SK-N-SH (cell line): ENCODE measurements at regions not wholly inside any gene's neighbourhood (a gene's known extent, or its start where the extent isn't known, plus 50 kb on each side); places are given as distances from the start of the nearest gene placed in this dataset.

ENCODE experiments used
- CTCF ChIP-seq: fragments of 200-600 bp; sonication (generic); IDR thresholded peaks from 2 replicates; pipeline ENCODE4 v1.6.1; 2017; ENCODE audit warnings: antibody characterized with exemption, mild to moderate bottlenecking, moderate library complexity
- EZH2phosphoT487 ChIP-seq: fragments of 200-600 bp; sonication (generic); IDR thresholded peaks from 2 replicates; pipeline ENCODE4 v1.6.1; 2017; ENCODE audit warnings: low read depth, mixed run types, mild to moderate bottlenecking, antibody characterized with exemption, moderate library complexity, borderline replicate concordance
- GATA2 ChIP-seq: sonication (generic); formaldehyde crosslinking; IDR thresholded peaks from 2 replicates; pipeline ENCODE4 v1.5.0; 2020; ENCODE audit warnings: mild to moderate bottlenecking, missing genetic modification reagents
- IRF3 ChIP-seq: fragments of 150-350 bp; IDR thresholded peaks from 2 replicates; pipeline ENCODE4 v1.6.1; 2016; ENCODE audit warnings: mild to moderate bottlenecking, low read depth, low read length
- MXI1 ChIP-seq: IDR thresholded peaks from 2 replicates; pipeline ENCODE4 v1.6.1; 2012; ENCODE audit warnings: mild to moderate bottlenecking, low read depth, low read length, improper control_type of control experiment
- NFIC ChIP-seq: IDR thresholded peaks from 2 replicates; pipeline ENCODE4 v1.4.0; 2012; ENCODE audit warnings: borderline replicate concordance
- POLR2AphosphoS5 ChIP-seq: IDR thresholded peaks from 2 replicates; pipeline ENCODE4 v1.6.1; 2012; ENCODE audit warnings: low read depth, low read length
- RCOR1 ChIP-seq: fragments of 150-350 bp; IDR thresholded peaks from 2 replicates; pipeline ENCODE4 v1.6.1; 2017; ENCODE audit warnings: antibody characterized with exemption, low read length
- REST ChIP-seq: IDR thresholded peaks from 2 replicates; pipeline ENCODE4 v1.6.1; 2012; ENCODE audit warnings: mild to moderate bottlenecking, low read depth, low read length, moderate library complexity
- SIN3A ChIP-seq: IDR thresholded peaks from 2 replicates; pipeline ENCODE4 v1.6.1; 2012; ENCODE audit warnings: low read depth, mild to moderate bottlenecking, low read length, moderate library complexity, borderline replicate concordance
- TCF12 ChIP-seq: IDR thresholded peaks from 2 replicates; pipeline ENCODE4 v1.4.0; 2012

GRCh38 chr18:34991152-34991551, 50.1 kb upstream of the MAPRE2 start:
- TF ChIP-seq TCF12 (no peak), REST (no peak), CTCF (no peak), EZH2phosphoT487 (no peak), GATA2 (CRISPR knock-in tag) (no peak), NFIC (no peak), RCOR1 (no peak), MXI1 (no peak), POLR2AphosphoS5 (no peak), SIN3A (no peak), IRF3 (no peak)
